AG10803 (cell line): ENCODE measurements at regions not wholly inside any gene's neighbourhood (a gene's known extent, or its start where the extent isn't known, plus 50 kb on each side); places are given as distances from the start of the nearest gene placed in this dataset.

Experiments used
- DNase-seq: peaks from one replicate; pipeline ENCODE4 v3.0.0; 2010; ENCODE audit warnings: low read depth
- H3K4me3 ChIP-seq: 2 replicates; pipeline ENCODE4 v1.5.1; 2011; ENCODE audit warnings: mild to moderate bottlenecking, low read length, control low read depth
- TF ChIP-seq, protein P1 (sequence below): conservative IDR thresholded peaks from 2 replicates; pipeline ENCODE4 v1.5.1; 2011; ENCODE audit warnings: mild to moderate bottlenecking, low read length, control low read depth, inconsistent platforms

DNA sequence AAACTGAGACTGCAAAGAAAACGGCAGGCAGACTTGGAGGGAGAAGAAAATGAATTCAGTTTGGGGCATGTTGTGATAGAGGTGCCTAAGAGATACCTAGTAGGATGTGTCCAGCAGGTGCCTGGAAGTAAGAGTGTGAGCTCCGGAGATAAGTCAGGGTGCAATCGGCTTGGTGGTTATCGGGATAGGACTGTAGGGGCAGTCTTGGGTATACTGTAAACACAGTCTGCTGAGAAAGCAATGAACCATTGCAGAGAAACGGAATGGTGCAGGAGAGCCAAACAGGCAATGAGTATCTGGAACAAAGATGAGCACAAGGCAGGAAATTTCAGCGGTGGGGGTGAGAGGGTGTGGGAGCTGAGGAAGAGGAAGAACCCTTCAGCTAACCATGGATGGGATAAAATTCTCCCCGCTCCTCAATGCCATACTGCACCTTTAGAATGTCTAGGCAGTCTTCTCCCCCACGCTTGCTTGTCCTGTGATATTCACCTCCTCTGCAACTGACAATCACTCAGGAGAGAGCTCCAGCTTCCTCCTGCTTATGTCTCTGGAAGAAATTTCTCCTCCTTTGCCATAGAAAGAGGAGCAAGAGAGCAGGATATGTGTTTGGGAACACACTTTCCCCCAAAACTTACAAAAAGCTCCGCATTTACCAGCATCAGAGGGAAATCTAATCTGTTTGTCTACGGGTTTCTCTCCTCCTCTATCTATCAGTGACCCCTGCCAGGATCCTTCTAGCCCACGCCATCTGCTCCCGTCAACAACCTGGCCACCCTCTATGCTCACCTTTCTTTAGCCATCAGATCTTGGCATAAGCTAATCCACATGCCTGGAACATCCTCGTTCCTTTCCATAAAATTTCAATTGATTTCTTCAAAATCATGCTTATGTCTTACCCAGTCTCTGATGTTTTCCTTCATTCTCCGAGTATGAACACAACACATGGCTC is 381.7 kb upstream of the JARID2 start:
- no peak overlapping the region for H3K4me3 ChIP-seq
- no peak for DNase-seq
- TF ChIP-seq, protein P1, sequence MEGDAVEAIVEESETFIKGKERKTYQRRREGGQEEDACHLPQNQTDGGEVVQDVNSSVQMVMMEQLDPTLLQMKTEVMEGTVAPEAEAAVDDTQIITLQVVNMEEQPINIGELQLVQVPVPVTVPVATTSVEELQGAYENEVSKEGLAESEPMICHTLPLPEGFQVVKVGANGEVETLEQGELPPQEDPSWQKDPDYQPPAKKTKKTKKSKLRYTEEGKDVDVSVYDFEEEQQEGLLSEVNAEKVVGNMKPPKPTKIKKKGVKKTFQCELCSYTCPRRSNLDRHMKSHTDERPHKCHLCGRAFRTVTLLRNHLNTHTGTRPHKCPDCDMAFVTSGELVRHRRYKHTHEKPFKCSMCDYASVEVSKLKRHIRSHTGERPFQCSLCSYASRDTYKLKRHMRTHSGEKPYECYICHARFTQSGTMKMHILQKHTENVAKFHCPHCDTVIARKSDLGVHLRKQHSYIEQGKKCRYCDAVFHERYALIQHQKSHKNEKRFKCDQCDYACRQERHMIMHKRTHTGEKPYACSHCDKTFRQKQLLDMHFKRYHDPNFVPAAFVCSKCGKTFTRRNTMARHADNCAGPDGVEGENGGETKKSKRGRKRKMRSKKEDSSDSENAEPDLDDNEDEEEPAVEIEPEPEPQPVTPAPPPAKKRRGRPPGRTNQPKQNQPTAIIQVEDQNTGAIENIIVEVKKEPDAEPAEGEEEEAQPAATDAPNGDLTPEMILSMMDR, result 0 out of 2 replicates have a peak, but pooled peaks have one; percentile 5

DNA sequence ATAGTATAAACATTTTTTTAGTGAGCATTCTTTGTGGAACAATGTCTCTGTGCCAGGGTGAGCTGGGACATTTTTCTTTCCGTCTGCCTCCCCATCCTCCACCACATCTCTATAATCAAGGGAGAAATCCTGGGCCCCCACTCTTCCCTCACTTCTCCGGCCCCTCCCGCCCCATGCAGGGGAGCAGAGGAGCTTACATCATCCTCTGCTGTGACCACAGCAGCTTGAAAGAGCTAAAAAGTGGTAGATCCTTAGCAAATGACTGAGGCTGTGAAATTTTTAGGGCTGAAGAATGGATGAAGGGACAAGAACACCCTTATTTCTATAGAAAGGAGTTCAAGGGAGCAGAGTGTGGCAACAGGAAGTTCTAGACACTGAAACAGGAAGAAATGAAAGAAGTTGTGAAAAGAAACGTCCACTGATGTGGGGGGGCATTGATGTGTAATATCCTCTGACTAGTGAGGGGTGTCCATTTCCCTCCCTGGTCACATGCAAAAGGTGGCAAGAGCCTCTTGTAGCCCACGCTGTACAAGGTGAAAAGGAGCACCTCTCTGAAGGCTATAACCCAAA is 380.3 kb upstream of the JARID2 start:
- no peak overlapping the region for H3K4me3 ChIP-seq
- TF ChIP-seq, protein P1, result no peak
- DNase-seq, result peak; percentile 6

DNA sequence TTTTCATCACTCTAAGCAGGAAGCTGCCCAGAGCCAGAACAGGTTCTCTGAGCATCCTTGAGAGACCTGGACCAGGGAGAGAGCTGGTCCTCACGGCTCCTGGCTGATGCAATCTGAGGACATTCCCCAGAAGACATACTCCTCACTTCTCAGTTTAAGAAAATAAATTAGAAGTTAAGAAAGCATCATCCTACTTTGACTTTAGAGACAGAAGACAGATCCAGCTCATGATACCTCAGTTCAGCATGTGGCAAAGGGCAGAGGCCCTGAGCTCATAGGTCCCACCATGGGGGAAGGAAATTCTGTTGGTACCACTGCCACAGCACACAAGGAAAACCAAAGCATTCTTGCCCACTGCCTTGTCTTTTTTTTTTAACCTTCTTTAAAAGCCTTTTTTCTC is 378.1 kb upstream of the JARID2 start:
- no peak for DNase-seq
- no peak overlapping the region for H3K4me3 ChIP-seq
- TF ChIP-seq, protein P1, result no peak

DNA sequence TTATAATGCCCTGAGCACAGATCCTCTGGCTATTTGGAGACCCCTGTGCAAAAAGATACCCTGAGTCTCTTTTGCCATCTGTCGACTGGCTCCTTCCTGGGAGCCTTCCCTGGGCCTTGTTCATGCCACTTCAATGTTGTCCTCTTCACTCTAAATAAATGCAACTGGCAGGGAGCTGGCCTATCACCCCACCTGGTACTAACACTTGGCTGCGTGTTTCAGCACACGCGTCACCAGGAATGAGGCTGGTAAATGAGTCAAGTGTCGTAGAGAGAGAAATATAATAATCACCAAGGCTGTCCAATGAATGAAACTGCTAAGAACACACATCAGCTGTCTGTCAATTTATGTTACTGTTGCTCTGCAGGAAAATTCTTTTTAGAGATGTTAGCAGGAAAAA is 374.6 kb upstream of the JARID2 start:
- no peak overlapping the region for H3K4me3 ChIP-seq
- TF ChIP-seq, protein P1, result no peak
- no peak for DNase-seq

DNA sequence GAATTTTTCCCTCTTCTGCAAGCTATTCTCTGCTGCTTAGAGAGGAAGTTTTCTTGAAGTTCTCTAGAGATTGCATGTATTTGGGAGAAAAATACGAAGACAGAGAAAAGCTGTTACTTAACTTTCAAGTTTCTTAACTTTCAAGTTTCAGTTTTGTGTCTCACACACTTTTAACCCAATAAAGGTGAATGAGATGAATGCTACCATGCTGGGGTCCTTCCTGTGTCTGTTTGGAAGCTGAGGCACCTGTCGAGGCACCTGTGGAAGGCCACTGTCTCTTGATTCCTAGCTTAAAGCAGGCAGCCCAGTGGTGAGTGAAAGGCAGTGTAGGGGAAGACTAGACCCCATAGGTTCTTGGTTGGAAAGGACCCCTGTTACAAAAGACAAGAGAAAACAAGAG is 372.8 kb upstream of the JARID2 start:
- TF ChIP-seq, protein P1, result no peak
- no peak overlapping the region for H3K4me3 ChIP-seq
- no peak for DNase-seq

DNA sequence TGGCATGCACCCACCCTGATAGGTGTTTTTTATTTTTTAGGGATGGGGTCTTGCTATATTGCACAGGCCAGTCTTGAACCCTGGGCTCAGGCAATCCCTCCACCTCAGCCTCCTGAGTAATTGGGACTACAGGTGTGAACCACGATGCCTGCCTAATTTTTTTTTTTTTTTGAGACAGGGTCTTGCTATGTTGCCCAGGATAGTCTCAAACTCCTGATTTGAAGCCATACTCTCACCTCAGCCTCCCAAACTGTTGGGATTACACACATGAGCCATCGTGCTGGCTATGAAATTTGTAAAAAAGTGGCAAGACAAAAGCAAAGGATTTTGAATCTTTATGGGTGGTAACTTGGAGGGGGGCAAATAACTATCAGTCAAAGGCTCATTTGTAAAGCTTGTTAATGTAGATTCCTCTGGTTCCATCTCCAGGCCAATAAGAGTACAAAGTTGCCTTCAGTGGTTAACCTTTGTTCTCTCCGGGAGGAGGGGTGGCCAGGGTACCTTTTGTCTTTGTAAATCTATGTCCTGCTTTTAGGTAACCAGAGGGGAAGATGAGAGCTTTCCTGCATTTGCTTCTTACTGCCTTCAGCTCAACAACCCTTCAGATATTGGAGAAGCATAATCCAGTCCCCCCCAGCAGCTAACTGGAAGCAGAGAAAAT is 372.0 kb upstream of the JARID2 start:
- TF ChIP-seq, protein P1, result no peak
- no peak for DNase-seq
- no peak overlapping the region for H3K4me3 ChIP-seq
